Esophagus squamous epithelium (tissue), 5 donors: ENCODE measurements at regions not wholly inside any gene's neighbourhood (a gene's known extent, or its start where the extent isn't known, plus 50 kb on each side); places are given as distances from the start of the nearest gene placed in this dataset.

Experiments used
- DNase-seq: peaks from one replicate; lab custom pipeline; 2025; lab: John Stamatoyannopoulos, UW
- H3K27ac ChIP-seq, 4 donors: fragments of 200-600 bp; sonication (generic); one replicate each; pipeline ENCODE4 v1.5.1; 2016 to 2019; ENCODE audit warnings: mild to moderate bottlenecking in 1 of 4
- H3K27me3 ChIP-seq, 4 donors: fragments of 200-600 bp; sonication (generic); 1 replicate in 3 of 4; 2 replicates in 1 of 4; pipeline versions ENCODE4 v1.5.1 to v1.6.0; 2017 to 2021; ENCODE audit warnings: antibody characterized with exemption in 1 of 4
- H3K36me3 ChIP-seq, 3 donors: fragments of 200-600 bp; sonication (generic); one replicate each; pipeline ENCODE4 v1.5.1; 2016 to 2019
- H3K4me1 ChIP-seq, 3 donors: fragments of 200-600 bp; sonication (generic); one replicate each; pipeline ENCODE4 v1.5.1; 2017 to 2019
- H3K4me3 ChIP-seq, 4 donors: fragments of 200-600 bp; sonication (generic); 1 replicate in 3 of 4; 2 replicates in 1 of 4; pipeline ENCODE4 v1.5.1; 2016 to 2019; ENCODE audit warnings: mild to moderate bottlenecking in 2 of 4, moderate library complexity in 1 of 4
- H3K9me3 ChIP-seq, 3 donors: fragments of 200-600 bp; sonication (generic); one replicate each; pipeline ENCODE4 v1.5.1; 2016 to 2019
- POLR2A ChIP-seq, 4 donors: fragments of 450-650 bp; IDR thresholded peaks; one replicate each; pipeline ENCODE4 v1.6.1; 2017; ENCODE audit warnings: antibody characterized with exemption in 4 of 4, mild to moderate bottlenecking in 4 of 4, moderate library complexity in 3 of 4
- WGBS, 2 donors: methylation state at CpG; one replicate each; pipeline ENCODE4 v1.1.5; 2018; 5-methylcytosine and 5-hydroxymethylcytosine counted together
- intact Hi-C: fragments of 100-400 bp; cut with DNase I; formaldehyde crosslinking; loops from one replicate; pipeline ENCODE4 v1.15.0; 2022
- TF ChIP-seq, protein P1 (sequence below), 6 experiments: fragments of 450-650 bp in 4 of 6; fragments of 200-600 bp in 2 of 6; sonication (generic) in 2 of 6; IDR thresholded peaks; one replicate each; pipeline ENCODE4 v1.5.1; 2016 to 2019; ENCODE audit warnings: antibody characterized with exemption in 6 of 6, mild to moderate bottlenecking in 4 of 6, moderate library complexity in 4 of 6
- donor health status: DM: yes; HTN: yes; CAD: no.

DNA sequence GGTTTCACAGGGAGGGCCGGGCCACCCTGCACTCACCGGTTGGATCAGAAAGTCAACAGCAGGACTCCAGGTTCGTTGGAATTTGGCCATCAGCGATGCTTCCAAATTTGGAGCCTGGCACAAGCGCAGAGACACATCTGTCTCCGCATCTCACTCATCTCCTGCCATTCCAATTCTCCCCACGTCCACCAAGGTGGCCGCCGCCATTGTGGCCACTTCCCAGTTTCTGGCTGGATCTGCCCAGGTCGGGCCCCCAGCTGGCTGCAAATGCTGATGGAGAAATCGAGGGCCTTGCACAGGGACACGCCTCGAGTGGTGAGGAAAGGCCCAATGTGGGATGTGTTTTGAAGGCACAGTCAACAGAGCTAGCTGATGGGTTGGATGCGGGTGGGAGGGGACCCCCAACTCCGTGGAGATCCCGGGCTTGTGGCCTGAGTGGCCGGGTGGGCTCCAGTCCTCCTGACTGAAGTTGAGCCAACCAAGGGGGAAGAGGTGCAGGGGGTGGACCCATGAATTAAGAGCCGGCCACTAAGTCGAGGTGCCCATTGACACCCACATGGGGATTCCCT, 102.7 kb downstream of the CRYAA start:
- intact Hi-C loops, result no loop called here
- TF ChIP-seq, protein P1, sequence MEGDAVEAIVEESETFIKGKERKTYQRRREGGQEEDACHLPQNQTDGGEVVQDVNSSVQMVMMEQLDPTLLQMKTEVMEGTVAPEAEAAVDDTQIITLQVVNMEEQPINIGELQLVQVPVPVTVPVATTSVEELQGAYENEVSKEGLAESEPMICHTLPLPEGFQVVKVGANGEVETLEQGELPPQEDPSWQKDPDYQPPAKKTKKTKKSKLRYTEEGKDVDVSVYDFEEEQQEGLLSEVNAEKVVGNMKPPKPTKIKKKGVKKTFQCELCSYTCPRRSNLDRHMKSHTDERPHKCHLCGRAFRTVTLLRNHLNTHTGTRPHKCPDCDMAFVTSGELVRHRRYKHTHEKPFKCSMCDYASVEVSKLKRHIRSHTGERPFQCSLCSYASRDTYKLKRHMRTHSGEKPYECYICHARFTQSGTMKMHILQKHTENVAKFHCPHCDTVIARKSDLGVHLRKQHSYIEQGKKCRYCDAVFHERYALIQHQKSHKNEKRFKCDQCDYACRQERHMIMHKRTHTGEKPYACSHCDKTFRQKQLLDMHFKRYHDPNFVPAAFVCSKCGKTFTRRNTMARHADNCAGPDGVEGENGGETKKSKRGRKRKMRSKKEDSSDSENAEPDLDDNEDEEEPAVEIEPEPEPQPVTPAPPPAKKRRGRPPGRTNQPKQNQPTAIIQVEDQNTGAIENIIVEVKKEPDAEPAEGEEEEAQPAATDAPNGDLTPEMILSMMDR (IDR thresholded peaks at IDR 0.05), result no peak
- TF ChIP-seq POLR2A (IDR thresholded peaks at IDR 0.05), result no peak
- no peaks in the 10 kb centered on the region for H3K4me1 ChIP-seq
- WGBS, 2 donors, result 86 to 87% methylated on average over 10 to 16 of the region's 19 CpGs
- no peaks in the 10 kb centered on the region for H3K9me3 ChIP-seq
- peaks cover 0 to 64% (median 0%) of the 10 kb centered on the region in 4 donors for H3K27me3 ChIP-seq
- no peaks in the 10 kb centered on the region for H3K36me3 ChIP-seq
- no peak overlapping the region for H3K27ac ChIP-seq
- DNase-seq, result no peak
- H3K4me3 ChIP-seq, result no peak overlapping the region

DNA sequence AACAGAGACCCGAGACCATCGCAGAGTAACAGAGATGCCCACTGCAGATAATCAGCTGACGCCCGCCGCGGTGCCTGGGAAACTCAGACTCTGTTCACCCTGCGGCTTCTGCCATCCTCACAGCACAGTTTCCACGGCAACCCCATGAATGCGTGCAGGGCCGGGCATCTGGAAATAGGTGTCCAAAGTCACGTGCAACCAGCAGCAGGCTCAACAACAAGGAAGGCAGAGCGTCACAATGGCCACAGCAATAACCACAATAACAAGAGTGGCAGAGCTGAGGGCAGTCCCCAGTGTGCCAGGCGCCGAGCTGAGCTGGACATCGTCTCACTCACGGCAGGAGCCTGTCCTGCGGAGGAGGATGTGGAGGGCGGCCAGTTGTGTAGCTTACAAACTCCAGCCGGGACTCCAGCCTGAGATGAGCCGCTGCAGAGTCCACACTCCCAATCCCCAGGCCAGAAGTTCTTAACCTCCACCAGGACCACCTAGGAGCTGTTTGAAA, 102.0 kb downstream of the CRYAA start:
- intact Hi-C loops, result no loop called here
- no peak overlapping the region for H3K27ac ChIP-seq
- TF ChIP-seq, protein P1 (IDR thresholded peaks at IDR 0.05), result no peak
- TF ChIP-seq POLR2A (IDR thresholded peaks at IDR 0.05), result no peak
- H3K9me3 ChIP-seq, result no peaks in the 10 kb centered on the region
- H3K4me1 ChIP-seq, result peaks cover 0 to 7% (median 4%) of the 10 kb centered on the region in 3 donors
- DNase-seq, result no peak
- H3K27me3 ChIP-seq, result peaks cover 0 to 57% (median 0%) of the 10 kb centered on the region in 4 donors
- H3K36me3 ChIP-seq, result no peaks in the 10 kb centered on the region
- H3K4me3 ChIP-seq, result no peak overlapping the region
- WGBS, 2 donors, result 73 to 80% methylated on average over 18 to 19 of the region's 20 CpGs

DNA sequence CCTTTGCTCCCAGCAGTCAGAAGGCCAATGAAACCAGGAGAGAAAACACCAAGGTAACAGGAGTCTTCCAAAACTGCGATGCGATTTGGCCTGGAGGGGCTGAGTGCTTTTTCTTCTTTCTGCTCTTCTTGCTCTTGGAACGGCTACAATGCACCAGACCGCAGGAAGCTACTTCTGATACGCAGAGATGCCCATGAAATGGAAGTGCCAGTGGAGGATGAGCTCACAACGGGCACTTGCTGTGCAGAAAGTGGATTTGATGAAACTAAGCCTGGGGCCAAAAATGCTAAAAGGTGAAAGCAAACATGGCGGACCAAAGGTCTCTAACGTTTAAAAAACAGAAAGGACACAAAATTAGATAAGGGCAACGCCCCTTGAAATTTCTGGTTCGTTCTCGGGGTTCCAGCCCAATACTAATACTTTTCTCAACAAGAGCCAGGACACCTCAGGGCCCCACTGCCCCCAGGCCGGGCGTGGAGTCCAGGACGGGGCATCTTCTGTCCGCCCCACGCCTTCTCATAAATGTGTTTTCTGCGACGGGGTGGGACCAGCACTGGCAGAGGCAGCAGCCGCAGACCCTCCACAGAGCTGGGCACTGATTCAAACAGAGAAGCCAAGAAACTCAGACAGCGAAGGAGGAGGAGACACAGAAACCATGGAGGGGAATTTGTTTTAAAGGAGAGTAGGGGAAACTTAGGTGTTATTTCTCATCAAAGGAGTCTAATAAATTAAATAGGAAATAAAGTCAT, 101.3 kb downstream of the CRYAA start:
- DNase-seq, result no peak
- Histone ChIP-seq H3K27me3 (peaks cover 0 to 51% (median 0%) of the 10 kb centered on the region in 4 donors), H3K9me3 (no peaks in the 10 kb centered on the region), H3K27ac (no peak overlapping the region), H3K4me3 (no peak overlapping the region), H3K4me1 (peaks cover 0 to 8% (median 6%) of the 10 kb centered on the region in 3 donors), H3K36me3 (no peaks in the 10 kb centered on the region)
- TF ChIP-seq, protein P1 (IDR thresholded peaks at IDR 0.05), result no peak
- no peak for TF ChIP-seq POLR2A (IDR thresholded peaks at IDR 0.05)
- WGBS, 2 donors, result 77 to 79% methylated on average over 17 to 20 of the region's 20 CpGs
- intact Hi-C loops, result no loop called here

DNA sequence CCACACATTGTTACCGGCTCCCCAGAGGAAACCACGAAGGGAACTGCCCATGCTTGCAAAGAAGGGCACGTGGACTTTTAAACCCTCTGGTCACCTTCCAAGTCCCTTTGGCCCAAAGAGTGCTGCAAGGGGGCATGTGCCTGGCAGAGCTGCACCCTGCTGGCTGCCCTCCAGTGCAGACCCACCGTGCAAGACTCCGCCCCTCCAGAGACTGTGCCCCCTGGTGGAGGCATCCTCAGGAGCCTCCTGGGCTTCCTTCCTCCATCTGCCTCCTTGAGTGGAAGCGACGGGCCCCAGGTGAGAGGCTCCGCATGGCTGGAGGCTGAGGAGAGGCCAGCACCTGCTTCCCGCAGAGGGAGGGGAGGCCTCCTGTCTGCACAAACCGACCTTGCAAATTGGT, 100.6 kb downstream of the CRYAA start:
- no peak overlapping the region for H3K4me3 ChIP-seq
- no peaks in the 10 kb centered on the region for H3K9me3 ChIP-seq
- peaks cover 0 to 8% (median 6%) of the 10 kb centered on the region in 3 donors for H3K4me1 ChIP-seq
- DNase-seq, result no peak
- TF ChIP-seq, protein P1 (IDR thresholded peaks at IDR 0.05), result peak in 3 of 6 experiments; percentile 8 to 21 (median 13)
- no peak for TF ChIP-seq POLR2A (IDR thresholded peaks at IDR 0.05)
- peaks cover 0 to 44% (median 0%) of the 10 kb centered on the region in 4 donors for H3K27me3 ChIP-seq
- intact Hi-C loops, result no loop called here
- no peaks in the 10 kb centered on the region for H3K36me3 ChIP-seq
- H3K27ac ChIP-seq, result no peak overlapping the region
- 75 to 80% methylated on average over 1 to 5 of the region's 10 CpGs for WGBS, 2 donors

DNA sequence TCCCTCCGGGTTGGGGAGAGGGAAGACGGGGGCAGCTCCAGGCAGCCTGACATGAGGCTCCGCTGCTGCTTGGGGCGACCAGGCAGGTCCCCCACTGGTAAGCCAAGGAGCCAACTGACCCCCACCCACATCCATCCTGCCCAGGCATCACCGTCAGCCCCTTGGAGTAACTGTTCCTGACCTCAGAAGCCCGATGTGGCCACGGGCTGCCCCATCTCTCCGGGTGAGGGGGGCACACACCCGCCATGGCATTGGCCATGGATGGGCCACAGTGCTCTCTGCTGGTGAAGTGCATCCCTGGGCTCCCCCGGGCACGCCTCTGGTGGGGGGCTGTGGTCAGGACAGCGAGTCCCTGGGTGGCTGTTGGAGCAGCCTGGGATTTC, 100.0 kb downstream of the CRYAA start:
- TF ChIP-seq POLR2A (IDR thresholded peaks at IDR 0.05), result no peak
- TF ChIP-seq, protein P1 (IDR thresholded peaks at IDR 0.05), result no peak
- Histone ChIP-seq H3K36me3 (no peaks in the 10 kb centered on the region), H3K4me3 (no peak overlapping the region), H3K4me1 (peaks cover 0 to 8% (median 6%) of the 10 kb centered on the region in 3 donors), H3K27me3 (peaks cover 0 to 37% (median 0%) of the 10 kb centered on the region in 4 donors), H3K27ac (no peak overlapping the region), H3K9me3 (no peaks in the 10 kb centered on the region)
- intact Hi-C loops, result no loop called here
- no peak for DNase-seq
- 76 to 100% methylated on average over 1 to 4 of the region's 12 CpGs for WGBS, 2 donors
